Heart right ventricle (tissue), 16 donors: ENCODE measurements at regions not wholly inside any gene's neighbourhood (a gene's known extent, or its start where the extent isn't known, plus 50 kb on each side); places are given as distances from the start of the nearest gene placed in this dataset.

ENCODE experiments used
- ATAC-seq, 8 donors: fragments of 200-7000 bp; cut with Tn5 transposase; one replicate each; pipeline ENCODE4 v1.9.1; 2020; ENCODE audit warnings: mild to moderate bottlenecking in 8 of 8, moderate library complexity in 8 of 8, moderate number of reproducible peaks in 1 of 8
- DNase-seq, 2 donors: peaks; one replicate each; pipeline ENCODE4 v3.0.0-alpha.2; 2020
- H3K27ac ChIP-seq, 10 donors: fragments of 200-600 bp; sonication (generic) in 2 of 10; one replicate each; pipeline versions ENCODE4 v1.5.0 to v1.8.0; 2020 to 2022; ENCODE audit warnings: mild to moderate bottlenecking in 3 of 10
- H3K27me3 ChIP-seq, 7 donors: fragments of 200-600 bp; one replicate each; pipeline ENCODE4 v1.8.0; 2021 to 2022; ENCODE audit warnings: mild to moderate bottlenecking in 2 of 7
- H3K36me3 ChIP-seq, 9 donors: fragments of 200-600 bp; sonication (generic) in 1 of 9; one replicate each; pipeline versions ENCODE4 v1.5.0 to v1.8.0; 2020 to 2022; ENCODE audit warnings: mild to moderate bottlenecking in 2 of 9
- H3K4me1 ChIP-seq, 9 donors: fragments of 200-600 bp; sonication (generic) in 1 of 9; one replicate each; pipeline versions ENCODE4 v1.5.0 to v1.8.0; 2020 to 2022; ENCODE audit warnings: mild to moderate bottlenecking in 4 of 9
- H3K4me3 ChIP-seq, 10 donors: fragments of 200-600 bp; sonication (generic) in 2 of 10; one replicate each; pipeline versions ENCODE4 v1.5.0 to v1.8.0; 2020 to 2022; ENCODE audit warnings: mild to moderate bottlenecking in 7 of 10, moderate library complexity in 2 of 10
- H3K9me3 ChIP-seq, 11 donors: fragments of 200-600 bp in 10 of 11; sonication (generic) in 2 of 11; one replicate each; pipeline versions ENCODE4 v1.5.0 to v1.8.0; 2013 to 2022; ENCODE audit warnings: mild to moderate bottlenecking in 2 of 11, control low read depth in 1 of 11, moderate library complexity in 1 of 11
- WGBS, 2 donors: extraction: QIAGEN DNeasy Blood & Tissue Kit; methylation state at CpG; one replicate each; pipeline ENCODE4 v1.1.7; 2013; ENCODE audit warnings: inconsistent platforms in 1 of 2; 5-methylcytosine and 5-hydroxymethylcytosine counted together
- intact Hi-C, 10 donors: fragments of 100-400 bp; cut with DNase I; formaldehyde crosslinking; loops; one replicate each; pipeline versions ENCODE4 v1.11.1 to v1.14.2; 2022
- TF ChIP-seq, protein P1 (sequence below), 9 donors: fragments of 200-600 bp; sonication (generic) in 2 of 9; IDR thresholded peaks; one replicate each; pipeline versions ENCODE4 v1.5.0 to v1.8.0; 2021 to 2022; ENCODE audit warnings: antibody characterized with exemption in 9 of 9, mild to moderate bottlenecking in 5 of 9, moderate library complexity in 1 of 9
- donor health status: Arrhythmogenic right ventricular cardiomyopathy.
- donor health status: ischemic (EF 13 %, LVEDD 7.1; RV severe dilation, severe dysfunction).
- donor health status: healthy with polysubstance abuse.
- donor health status: DM: no; HTN: yes; CAD: no.
- donor health status: DM: no; HTN: no; CAD: no.
- donor health status: ischemic (EF 25% LVEDD 6.9; RV normal size, moderate dysfunction).
- donor health status: ischemic (EF 25% LVEDD 5.7; RV mildly dilated, moderate dysfunction).
- donor health status: healthy.
- donor health status: DM: yes; HTN: yes; CAD: no.
- donor health status: Ischemic cardiomyopathy.
- donor health status: ischemic (EF 35%, LVEDD 5.7; RV mildly dilated, moderate dysfunction).
- donor health status: nonischemic (EF 11% LVEDD 7.7; RV severe dilation, severe dysfunction).
- donor health status: DM: yes; HTN: yes; CAD: no.
- donor health status: PGD.
- donor health status: ischemic (EF 29% LVEDD 5.4; RV normal size, mild dysfunction).
- donor health status: nonischemic (EF 23%, LVEDD 6.1; RV moderate dilation, normal function).

DNA sequence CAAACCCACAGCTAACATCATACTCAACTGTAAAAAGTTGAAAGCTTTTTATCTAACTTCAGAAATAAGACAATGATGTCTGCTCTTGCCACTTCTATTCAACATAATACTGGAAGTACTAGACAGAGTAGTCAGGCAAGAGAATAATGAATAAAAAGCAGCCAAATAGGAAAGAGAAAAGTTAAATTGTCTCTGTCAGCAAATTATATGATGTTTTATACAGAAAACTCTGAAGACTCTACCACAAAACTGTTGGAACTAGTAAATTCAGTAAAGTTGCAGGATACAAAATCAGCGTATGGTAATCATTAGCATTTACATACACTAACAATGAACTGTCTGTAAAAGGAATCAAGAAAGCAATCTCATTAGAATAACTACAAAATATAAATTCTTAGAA is 752.9 kb upstream of the CT83 start:
- TF ChIP-seq, protein P1, sequence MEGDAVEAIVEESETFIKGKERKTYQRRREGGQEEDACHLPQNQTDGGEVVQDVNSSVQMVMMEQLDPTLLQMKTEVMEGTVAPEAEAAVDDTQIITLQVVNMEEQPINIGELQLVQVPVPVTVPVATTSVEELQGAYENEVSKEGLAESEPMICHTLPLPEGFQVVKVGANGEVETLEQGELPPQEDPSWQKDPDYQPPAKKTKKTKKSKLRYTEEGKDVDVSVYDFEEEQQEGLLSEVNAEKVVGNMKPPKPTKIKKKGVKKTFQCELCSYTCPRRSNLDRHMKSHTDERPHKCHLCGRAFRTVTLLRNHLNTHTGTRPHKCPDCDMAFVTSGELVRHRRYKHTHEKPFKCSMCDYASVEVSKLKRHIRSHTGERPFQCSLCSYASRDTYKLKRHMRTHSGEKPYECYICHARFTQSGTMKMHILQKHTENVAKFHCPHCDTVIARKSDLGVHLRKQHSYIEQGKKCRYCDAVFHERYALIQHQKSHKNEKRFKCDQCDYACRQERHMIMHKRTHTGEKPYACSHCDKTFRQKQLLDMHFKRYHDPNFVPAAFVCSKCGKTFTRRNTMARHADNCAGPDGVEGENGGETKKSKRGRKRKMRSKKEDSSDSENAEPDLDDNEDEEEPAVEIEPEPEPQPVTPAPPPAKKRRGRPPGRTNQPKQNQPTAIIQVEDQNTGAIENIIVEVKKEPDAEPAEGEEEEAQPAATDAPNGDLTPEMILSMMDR (IDR thresholded peaks at IDR 0.05) = no peak
- H3K27me3 ChIP-seq = no peaks in the 10 kb centered on the region
- intact Hi-C loops = no loop called here
- no peak overlapping the region for H3K4me3 ChIP-seq
- DNase-seq = no peak
- H3K9me3 ChIP-seq = no peaks in the 10 kb centered on the region
- ATAC-seq = no peak
- H3K27ac ChIP-seq = no peak overlapping the region
- H3K36me3 ChIP-seq = no peaks in the 10 kb centered on the region
- H3K4me1 ChIP-seq = no peaks in the 10 kb centered on the region
- 88 to 92% methylated on average over 1 of the region's 1 CpG for WGBS, 2 donors

DNA sequence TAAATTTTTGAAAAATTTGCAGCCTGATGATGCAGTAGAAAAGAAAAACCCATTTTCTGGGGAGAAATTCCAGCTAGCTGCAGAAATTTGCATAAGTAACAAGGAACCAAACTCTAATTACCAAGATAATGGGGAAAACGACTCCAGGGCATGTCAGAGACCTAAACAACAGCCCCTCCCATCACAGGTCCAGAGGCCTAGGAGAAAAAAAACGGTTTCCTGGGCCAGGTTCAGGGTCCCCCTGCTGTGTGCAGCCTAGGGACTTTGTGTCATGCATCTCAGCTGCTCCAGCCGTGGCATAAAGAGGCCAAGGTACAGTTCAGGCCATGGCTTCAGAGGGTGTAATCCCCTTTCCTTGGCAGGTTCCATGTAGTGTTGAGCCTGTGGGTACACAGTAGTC is 733.7 kb upstream of the CT83 start:
- TF ChIP-seq, protein P1 (IDR thresholded peaks at IDR 0.05) = no peak
- intact Hi-C loops = no loop called here
- H3K4me3 ChIP-seq = no peak overlapping the region
- no peak for DNase-seq
- H3K27ac ChIP-seq = no peak overlapping the region
- H3K27me3 ChIP-seq = no peaks in the 10 kb centered on the region
- H3K4me1 ChIP-seq = no peaks in the 10 kb centered on the region
- H3K9me3 ChIP-seq = peaks cover 0 to 7% (median 0%) of the 10 kb centered on the region in 11 donors
- no peak for ATAC-seq
- no peaks in the 10 kb centered on the region for H3K36me3 ChIP-seq
- 36% methylated on average over 3 of the region's 3 CpGs for WGBS, 2 donors

DNA sequence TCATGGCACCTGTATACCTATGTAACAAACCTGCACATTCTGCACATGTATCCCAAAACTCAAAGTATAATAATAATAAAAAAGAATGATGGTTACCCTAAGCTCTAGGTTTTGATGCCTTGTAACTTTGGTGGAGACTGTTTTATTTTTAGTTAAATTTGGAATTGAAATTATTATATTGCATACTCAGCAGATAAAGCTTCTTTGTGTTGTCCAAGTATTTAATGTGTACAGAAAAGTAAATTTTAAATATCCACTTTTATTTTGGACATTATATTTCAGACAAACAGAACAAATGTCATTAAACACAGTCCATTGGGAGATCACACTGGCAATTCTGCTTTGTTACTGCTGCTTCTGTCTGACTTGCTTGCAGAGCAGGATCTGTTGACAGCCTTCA is 684.5 kb upstream of the CT83 start:
- ATAC-seq (no peak), DNase-seq (no peak)
- no peaks in the 10 kb centered on the region for H3K36me3 ChIP-seq
- TF ChIP-seq, protein P1 (IDR thresholded peaks at IDR 0.05) = no peak
- no peak overlapping the region for H3K27ac ChIP-seq
- intact Hi-C loops = no loop called here
- no peak overlapping the region for H3K4me3 ChIP-seq
- peaks cover 0 to 9% (median 0%) of the 10 kb centered on the region in 11 donors for H3K9me3 ChIP-seq
- no peaks in the 10 kb centered on the region for H3K4me1 ChIP-seq
- no peaks in the 10 kb centered on the region for H3K27me3 ChIP-seq

DNA sequence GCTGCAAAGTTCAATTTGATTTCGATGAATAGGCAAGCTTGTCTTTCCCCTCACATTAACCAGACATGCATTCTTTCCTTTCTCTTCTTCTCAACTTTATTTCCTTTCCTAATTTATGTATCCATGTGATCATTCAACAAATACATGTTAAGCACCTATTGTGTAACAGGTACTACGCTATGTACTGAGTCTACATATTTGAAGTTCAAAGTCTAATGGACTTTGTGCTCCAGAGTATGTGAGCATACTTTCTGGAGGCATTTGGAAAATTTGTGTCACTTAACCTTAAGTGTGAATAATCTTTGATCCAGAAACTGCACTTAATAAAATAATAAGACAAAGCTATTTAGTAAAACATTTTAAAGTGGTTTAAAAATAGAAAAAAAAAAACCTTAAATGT is 675.3 kb upstream of the CT83 start:
- TF ChIP-seq, protein P1 (IDR thresholded peaks at IDR 0.05) = no peak
- H3K9me3 ChIP-seq = peaks cover 0 to 5% (median 0%) of the 10 kb centered on the region in 11 donors
- 85 to 89% methylated on average over 2 of the region's 2 CpGs for WGBS, 2 donors
- H3K27me3 ChIP-seq = no peaks in the 10 kb centered on the region
- H3K27ac ChIP-seq = no peak overlapping the region
- no peaks in the 10 kb centered on the region for H3K4me1 ChIP-seq
- ATAC-seq (no peak), DNase-seq (no peak)
- H3K36me3 ChIP-seq = no peaks in the 10 kb centered on the region
- intact Hi-C loops = no loop called here
- H3K4me3 ChIP-seq = no peak overlapping the region

DNA sequence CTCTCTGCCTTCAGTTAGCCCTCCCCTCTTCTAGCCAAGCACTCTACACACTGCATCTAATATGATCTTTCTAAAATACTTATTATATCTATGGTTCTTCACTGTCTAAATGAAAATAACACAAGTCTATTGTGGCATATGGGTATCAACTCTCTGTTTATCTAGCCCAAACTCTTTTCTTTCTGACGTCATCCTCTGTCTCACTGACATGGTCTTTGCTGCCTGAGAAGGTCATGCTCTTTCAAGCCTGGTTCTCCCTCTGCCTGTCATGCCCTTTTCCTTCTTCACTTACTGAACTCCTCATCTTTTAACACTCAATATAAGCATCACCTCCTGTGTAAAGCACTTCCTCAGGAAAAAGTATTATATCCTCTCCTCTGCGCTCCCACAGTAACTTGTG is 672.2 kb upstream of the CT83 start:
- intact Hi-C loops = no loop called here

More for the DNA sequence above, 672.2 kb upstream of the CT83 start:
- Histone ChIP-seq H3K4me3 (no peak overlapping the region), H3K36me3 (no peaks in the 10 kb centered on the region), H3K27me3 (no peaks in the 10 kb centered on the region), H3K9me3 (peaks cover 0 to 6% (median 0%) of the 10 kb centered on the region in 11 donors), H3K4me1 (no peaks in the 10 kb centered on the region), H3K27ac (no peak overlapping the region)
- ATAC-seq = no peak
- TF ChIP-seq, protein P1 (IDR thresholded peaks at IDR 0.05) = no peak
- 45 to 65% methylated on average over 2 of the region's 2 CpGs for WGBS, 2 donors
- no peak for DNase-seq
